GM19468 (cell line): ENCODE measurements at regions not wholly inside any gene's neighbourhood (a gene's known extent, or its start where the extent isn't known, plus 50 kb on each side); places are given as distances from the start of the nearest gene placed in this dataset.
"Not testable (repeated sequence)": the region's sequence is repeated elsewhere in the genome, so short reads cannot be mapped to it uniquely, and the experiment has no call there.

Experiments used
- ATAC-seq: cut with Tn5 transposase; IDR thresholded peaks from one replicate; pipeline ENCODE4 v1.9.1; 2021; ENCODE audit warnings: mild to moderate bottlenecking, moderate library complexity, moderate number of reproducible peaks; ENCODE audit not compliant: unreplicated experiment; ENCODE audit errors: extremely low read depth

DNA sequence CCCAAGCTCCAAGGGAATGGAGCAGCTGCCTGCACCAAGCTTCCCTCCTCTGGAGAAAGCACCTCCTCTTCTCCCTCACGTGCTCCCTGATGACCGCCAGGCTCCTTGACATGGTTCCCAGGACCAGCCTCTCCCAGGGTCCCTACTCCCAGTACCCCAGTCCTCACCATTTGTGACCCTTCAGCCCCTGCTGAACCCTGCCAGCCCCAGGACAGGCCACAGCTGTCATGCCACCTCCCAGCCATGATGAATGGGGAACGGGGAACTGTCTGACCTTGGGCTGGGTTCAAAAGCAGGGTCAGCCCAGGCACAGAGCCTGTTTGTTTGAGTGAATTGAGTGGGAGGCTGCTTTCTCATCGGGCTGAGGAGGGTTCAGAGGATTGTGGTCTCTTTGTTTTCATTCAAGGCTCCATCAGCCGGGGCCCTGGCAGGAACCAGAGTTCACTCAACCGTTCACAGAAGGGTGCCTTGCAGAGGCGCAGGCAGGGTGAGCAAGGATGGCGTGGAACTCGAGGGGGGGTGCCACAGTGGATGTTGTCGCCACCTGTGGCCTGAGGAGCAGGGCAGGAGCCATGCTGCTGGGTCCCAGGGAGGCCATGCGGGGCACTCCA lies 344.5 kb upstream of the SFSWAP start:
- no peak for ATAC-seq

DNA sequence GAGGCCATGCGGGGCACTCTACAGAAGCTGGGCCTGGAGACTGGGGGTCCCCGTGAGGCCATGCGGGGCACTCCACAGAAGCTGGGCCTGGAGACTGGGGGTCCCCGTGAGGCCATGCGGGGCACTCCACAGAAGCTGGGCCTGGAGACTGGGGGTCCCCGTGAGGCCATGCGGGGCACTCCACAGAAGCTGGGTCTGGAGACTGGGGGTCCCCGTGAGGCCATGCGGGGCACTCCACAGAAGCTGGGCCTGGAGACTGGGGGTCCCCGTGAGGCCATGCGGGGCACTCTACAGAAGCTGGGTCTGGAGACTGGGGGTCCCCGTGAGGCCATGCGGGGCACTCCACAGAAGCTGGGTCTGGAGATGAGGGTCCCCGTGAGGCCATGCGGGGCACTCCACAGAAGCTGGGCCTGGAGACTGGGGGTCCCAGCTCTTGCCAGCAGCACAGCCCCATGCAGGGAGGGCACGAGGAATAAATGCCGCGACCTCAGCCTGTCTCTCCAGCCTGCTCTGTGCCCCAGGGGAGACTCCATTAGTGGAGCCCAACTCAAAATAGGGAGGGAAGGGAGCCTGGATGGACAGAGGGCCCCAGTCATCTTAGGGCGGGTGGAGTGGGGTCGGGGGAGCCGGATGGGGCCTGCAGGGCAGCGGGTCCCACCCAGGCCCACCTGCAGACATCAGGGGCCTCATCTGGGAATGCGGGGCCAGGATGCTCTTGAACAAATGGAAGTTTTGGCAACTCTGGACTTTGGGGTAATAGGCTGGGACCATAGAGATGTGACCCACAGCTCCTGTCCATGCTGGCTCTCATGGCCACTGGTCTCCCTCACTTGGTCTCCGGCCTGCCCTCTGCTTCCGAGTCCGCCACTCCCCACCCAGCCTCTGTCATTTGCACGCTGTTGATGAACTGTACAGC lies 343.6 kb upstream of the SFSWAP start:
- ATAC-seq = not testable (repeated sequence)

DNA sequence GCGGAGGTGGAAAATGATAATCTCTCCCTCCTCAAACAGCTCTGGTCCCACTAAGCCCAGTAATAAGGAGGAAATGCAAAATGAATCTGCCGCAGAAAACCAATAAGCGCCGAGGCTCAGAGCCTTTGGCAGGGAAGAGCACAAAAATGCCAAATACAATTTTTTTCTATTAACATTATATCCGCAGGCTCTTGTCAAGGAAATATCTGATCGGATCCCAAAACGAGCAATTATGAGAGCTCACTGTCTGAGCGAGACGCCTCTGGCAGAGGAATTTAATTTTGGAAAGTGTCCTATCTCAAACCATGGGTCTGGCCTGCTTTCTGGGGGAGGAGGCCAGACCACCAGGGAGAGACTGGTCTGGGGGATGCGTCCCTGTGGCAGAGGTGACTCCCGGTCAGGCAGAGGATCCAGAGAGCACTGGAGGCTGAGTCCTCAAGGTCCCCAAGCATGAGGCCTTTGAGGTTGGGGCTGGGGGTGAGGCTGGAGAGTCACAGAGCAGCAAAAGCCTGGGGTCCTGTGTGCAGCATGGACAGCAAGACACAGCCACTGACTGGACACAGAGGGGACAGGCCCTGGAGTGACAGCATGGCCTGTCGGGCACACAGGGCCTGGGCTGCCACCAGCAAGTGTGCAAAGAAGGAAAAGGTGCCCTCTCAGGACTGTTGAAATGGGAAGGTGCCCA lies 342.8 kb upstream of the SFSWAP start:
- ATAC-seq = no peak

DNA sequence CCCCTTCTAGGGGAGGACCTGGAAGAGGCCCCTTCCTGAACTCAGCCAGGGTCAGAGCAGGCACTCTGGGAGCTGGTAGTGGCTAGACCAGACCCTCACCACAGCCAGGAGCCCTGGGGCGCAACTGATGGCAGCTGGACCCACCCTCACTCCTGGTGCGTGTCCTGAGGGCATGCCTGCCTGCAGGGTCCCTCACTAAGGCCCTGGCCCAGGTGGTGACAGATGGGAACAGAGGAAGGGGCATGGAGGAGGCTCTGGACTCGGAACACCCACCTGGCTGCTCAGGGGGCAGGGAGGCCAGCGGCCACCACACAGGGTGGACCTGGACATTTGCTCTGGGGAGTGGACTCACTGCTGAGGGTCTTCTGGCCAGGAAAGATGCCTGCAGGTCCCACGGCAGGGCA lies 342.2 kb upstream of the SFSWAP start:
- no peak for ATAC-seq

DNA sequence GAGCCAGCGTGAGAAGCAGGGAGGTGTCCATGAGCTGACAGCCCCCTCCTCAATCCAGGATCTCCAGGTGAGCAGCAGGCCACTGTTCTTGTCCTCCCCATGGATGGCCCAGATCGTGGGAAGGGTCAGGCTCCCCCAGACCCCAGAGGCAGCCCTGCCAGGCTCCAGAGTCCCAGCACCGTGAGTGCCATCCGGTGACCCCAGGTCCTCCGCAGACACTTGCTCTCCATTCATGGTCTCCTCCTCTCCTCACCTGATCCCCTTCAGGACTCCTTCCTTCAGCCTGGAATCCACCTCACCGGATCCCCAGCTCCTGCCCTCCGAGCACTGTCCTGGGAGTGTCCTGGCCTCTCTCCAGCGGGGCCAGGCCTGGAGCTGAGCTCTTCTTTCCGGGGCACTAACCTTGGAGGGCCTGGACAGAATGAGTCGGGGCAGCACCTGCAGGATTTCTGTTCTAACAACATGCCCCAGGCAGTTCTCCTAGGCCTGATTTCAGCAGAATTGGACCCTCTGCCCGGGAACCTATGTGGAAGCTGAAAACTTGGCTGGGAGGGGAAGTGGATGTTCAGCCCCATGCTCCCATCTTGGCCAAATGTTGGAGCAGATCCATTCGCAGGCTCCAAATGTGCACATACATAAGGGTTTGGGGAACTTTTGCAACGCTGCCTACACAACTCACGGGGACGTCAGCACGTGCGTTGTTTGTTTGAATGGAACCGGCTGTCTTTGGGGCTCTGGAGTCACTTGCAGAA lies 341.6 kb upstream of the SFSWAP start:
- ATAC-seq = no peak

DNA sequence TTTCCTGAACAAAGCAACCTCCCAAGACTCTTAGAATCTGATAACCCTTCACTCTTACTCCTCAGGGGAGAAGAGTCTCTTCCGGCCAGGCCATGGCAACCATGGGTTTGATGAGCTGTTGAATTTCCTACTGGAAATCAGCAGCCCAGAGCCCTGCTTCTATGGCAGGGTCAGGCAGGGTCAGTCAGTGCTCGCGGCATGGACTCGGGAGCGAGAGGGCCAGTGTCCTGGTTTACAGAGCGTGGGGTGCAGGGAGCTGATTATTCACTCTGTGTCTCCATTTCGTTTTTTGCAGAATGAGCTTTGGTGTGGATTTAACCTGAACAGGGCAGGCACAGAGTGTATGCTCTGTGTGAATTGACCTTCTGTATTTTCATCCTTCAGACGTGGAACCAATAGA lies 340.6 kb upstream of the SFSWAP start:
- no peak for ATAC-seq

DNA sequence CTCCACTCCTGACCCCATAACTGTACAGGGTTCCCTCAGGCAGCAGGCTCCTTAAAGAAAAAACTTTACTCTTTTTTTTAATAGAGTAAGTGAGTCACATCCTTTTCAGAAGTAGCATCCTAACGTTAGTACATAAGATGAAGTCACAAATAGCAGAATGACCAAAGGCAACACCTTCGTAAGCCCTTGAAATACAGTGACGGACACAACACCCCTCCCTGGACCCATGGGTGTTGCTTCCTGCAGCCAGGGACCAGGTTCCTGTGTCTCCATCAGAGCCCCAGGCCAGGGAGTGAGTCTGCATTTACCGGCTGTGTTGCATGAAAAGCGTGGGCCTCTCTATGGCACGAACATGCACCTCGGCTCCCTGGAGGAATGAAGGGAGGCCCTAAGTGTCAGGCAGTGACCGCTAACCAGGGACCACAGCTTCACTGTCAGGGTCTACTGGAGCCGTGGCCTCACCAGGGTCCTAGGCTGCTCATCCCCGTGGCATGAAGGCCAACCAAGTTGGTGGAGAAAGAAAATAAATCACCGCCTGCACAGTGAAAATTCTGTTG lies 340.0 kb upstream of the SFSWAP start:
- ATAC-seq = no peak

DNA sequence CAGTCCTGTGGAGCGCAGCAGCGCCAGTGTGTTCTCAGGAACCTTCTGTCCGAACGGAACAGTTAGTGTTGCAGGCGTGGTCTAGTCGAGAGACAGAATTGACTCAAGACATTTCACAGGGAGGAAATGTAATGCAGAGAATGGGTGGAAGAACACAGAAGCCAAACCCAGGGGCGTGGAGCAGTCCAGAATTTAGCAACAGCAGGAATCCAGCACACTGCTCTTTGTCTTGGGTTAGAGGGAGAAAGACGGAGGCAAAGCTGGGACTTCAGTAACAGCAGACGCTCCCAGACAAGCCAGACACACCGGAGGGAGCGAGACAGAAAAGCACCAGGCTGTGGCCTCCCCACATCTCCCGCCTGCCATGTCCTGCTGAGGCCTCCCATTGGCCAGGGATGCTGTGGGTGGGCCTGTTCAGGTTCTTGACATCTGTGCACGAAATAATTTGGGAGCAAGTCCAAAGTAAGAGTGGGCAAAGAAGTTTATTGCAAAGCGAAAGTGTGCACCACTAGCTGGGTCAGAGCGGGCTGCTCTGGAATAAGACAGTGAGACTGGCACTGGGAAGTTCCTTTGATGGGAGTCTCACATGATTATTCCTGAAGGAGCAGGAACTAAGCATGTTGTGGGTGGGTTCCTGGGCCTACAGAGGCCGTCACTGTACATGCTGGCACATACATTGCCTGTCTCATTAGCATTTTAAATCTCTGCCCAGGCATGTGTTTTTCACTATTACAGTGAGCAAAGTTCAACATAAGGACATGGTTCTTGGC lies 339.3 kb upstream of the SFSWAP start:
- no peak for ATAC-seq

DNA sequence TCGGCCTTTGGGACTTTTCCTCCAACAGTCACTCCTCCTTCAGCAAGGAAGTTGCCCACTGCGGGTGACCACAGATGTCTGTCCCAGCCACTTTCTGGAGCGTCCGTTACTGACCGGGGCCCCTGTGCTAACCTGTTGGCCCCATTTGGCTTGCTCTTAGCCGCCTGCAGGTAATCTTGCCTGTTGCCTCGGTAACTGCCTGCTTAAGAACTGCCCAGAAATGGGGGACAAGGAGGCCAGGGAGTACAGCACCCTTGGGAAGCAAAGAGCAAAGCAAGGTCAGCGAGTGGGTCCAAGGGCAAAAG lies 338.8 kb upstream of the SFSWAP start:
- ATAC-seq = no peak

DNA sequence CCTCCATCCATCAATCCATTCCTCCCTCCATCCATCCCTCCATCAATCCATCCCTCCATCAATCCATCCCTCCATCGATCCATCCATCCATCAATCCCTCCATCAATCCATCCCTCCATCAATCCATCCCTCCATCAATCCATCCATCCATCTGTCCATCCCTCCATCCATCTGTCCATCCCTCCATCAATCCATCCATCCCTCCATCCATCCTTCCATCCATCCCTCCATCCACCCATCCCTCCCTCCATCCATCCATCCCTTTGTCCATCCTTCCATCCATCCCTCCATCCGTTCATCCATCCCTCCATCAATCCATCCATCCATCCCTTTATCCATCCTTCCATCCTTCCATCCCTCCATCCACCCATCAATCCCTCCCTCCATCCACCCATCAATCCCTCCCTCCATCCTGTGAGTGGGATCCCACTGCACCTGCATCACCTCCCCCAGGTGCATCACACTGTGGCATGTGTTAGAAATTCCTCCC lies 338.1 kb upstream of the SFSWAP start:
- ATAC-seq = no peak

DNA sequence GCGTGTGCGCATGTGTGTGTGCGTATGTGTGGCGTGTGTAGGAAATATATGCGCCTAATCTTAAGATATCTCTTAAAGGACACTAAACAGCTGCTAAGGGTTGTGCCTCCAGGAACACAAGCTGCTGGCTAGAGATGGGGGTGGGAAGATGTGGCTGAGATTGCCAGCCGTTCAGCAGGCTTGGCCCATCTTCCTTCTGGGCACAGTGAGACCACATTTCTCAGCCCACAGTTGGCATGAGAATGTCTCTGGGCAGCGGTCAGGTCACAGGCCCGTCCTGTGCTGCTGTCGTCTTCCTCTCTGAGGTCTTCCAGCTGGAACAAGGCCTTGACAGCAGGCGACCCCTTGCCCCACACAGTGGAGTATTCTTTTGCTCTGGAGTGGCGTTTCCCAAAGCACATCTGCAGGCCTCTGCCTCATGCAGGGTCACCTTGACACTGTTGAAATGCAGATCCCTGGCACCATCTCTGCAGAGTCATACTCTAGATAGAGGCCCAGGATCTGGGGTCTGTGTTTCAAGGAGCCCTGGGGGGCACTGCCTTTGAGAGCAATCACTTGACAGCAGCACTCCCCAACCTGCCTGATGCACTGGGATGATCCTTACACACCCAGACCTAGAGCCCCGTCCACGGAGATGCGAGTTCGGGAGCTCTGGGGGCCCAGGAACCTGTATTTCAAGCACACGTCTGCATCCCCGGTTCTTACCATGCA lies 335.5 kb upstream of the SFSWAP start:
- no peak for ATAC-seq

DNA sequence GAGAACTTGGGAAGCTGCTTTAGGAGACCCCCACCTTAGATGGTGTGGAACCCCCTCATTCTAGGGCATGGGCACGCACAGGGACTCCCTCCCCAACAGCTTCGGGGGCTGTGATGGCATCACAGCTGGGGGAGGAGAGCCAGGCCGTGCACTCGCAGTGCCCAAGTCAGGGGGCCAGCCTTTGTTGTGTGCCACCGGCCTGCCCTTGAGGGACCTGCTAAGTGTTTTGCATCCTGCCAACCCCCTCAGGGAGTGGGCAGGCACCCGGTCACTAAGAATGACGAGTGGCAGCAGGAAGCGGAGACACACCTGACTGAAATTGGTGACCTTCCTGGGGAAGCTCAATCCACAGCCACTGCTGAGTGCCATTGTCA lies 334.9 kb upstream of the SFSWAP start:
- ATAC-seq = no peak

DNA sequence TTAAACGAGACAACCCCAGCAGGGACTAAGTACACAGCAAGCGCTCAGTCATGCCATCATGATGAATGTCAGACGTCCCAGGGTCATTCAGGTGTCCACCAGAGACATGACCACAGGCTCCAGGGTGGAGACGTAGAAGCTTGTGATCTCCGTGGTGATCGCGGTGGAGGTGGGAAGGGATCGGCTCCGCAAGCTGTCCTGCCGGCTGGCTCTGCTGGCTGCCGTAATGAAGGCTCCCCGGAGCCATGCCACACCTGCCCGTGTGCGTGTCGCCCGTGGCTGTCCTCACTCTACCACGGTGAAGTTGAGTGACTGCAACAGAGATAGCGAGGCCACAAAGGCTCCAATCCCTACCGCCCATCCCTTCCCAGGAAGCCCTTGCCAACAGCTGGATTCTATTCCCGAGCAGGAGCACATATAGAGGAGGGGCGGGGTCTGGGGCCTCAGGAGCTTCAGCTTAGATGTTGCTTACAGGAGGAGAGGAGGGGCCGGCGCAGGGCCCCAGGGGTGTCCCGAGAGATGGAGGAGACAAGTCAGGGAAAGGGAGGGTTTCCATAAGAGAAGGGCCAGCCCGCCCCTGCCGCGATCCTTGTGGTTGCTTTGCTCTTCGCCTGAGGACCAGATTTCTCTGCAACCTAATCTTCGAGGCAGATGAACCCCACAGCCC lies 332.6 kb upstream of the SFSWAP start:
- ATAC-seq = no peak

DNA sequence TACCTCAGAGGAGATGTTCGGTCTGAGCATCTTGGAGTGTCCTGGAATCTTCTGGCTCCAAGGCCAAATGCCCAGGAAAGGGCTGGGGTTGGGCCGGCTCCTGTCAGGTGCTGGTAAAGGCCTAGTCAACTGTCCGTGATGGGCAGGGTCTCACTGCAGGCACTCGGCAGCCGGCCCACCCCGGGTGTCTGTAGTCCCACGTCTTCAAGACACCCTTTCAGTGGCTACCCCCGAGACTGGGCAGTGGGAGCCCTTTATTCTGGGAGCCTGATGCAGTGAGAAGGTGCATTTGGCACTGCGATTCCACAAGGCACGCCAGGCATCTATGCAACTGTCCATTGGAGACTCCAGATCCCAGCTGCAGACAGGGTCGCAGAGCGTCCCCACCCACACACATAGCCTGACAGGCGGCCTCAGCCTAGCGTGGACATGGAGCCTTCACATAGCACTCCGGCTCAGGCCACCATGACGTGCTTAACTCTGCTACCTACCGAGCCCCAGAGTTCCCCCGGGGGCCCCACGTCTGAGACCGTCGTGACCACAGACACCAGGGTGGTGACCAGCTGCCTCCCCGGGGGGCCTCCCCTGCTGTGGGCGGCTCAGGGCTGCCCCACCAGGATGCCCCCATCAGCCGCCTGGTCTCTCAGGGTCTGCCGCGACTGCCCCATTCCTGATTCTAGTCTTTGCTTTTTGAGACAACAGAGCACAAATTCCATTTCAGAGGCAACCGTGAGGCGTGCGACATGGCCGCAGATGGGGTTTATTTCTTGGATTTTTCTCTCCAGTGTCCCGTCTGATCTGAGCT lies 331.8 kb upstream of the SFSWAP start:
- ATAC-seq = no peak

DNA sequence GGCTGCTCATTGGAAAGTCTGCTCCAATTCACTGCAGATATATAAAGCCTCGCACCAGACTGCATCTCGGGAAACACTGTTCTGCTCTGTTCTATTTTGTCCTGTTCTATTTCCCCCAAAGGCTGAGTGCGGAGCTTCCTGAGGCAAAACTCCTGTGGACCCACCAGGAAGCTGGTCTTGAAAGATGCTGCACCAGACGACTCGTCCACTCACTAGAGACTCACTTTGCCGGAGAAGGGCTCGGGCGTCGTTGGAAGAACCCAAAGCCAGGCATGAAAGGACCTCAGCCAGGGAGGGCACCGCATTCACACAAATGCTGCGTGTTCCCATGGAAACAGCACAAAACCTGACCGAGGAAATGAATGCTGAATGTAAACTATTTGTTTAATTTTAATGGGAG lies 331.2 kb upstream of the SFSWAP start:
- ATAC-seq = no peak

DNA sequence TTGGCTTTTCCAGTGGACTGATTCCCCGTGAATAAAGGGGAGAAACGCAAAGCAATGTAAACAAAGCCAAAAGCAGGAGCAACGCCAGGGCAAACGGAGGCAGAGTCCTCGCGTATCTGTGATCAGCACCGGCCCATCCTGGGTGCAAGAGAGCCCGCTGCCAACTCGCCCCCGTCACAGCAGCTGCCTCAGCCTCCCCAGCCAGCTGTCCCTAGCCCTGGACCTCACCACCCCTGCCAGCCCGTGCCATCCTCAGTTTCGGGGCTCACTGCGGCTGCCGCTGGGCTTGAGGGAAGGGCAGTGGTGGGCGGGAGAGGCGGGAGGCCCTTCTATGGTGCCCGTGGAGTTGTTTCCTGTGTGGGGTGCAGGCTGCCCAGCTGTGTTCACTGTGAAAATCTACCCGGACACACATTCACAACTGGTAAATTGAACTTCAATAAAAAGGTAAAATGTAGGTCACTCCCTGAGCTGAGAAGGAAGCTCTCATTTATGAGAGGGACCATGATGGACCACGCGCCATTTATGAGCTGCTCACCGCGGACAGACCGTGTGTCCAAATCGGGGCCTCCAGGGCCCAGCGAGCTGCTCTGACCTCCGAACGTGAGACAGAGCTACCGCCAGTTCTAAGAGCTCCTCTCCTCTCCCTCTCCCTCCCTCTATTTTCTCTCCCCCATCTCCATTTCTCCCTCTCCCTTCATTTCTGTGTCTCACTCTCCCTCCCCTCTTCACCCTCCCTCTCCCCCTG lies 330.5 kb upstream of the SFSWAP start:
- ATAC-seq = no peak
